PC-9 (cell line): ENCODE measurements at regions not wholly inside any gene's neighbourhood (a gene's known extent, or its start where the extent isn't known, plus 50 kb on each side); places are given as distances from the start of the nearest gene placed in this dataset.

Experiments used
- CTCF ChIP-seq: fragments of 200-600 bp; sonication (generic); conservative IDR thresholded peaks from 2 replicates; pipeline ENCODE4 v1.6.1; 2017; ENCODE audit warnings: mixed run types, antibody characterized with exemption, mild to moderate bottlenecking, moderate library complexity
- EZH2 ChIP-seq: fragments of 200-600 bp; sonication (generic); IDR thresholded peaks from 2 replicates; pipeline ENCODE4 v1.8.0; 2017; ENCODE audit warnings: antibody characterized with exemption, low read depth

GRCh38 chr1:4964634-4965345 lies 310.4 kb downstream of the AJAP1 start:
- TF ChIP-seq EZH2 = no peak
- TF ChIP-seq CTCF = no peak
